HEK293T (cell line): ENCODE measurements at regions not wholly inside any gene's neighbourhood (a gene's known extent, or its start where the extent isn't known, plus 50 kb on each side); places are given as distances from the start of the nearest gene placed in this dataset.

Experiments used
- BHLHE40 ChIP-seq: fragments of 450-650 bp; IDR thresholded peaks from 2 replicates; pipeline ENCODE4 v1.6.1; 2016; ENCODE audit warnings: mild to moderate bottlenecking, moderate library complexity, borderline replicate concordance
- ELF4 ChIP-seq: fragments of 450-650 bp; IDR thresholded peaks from 2 replicates; pipeline ENCODE4 v1.6.1; 2017; ENCODE audit warnings: antibody characterized with exemption
- FOXA1 ChIP-seq: fragments of 450-650 bp; IDR thresholded peaks from 2 replicates; pipeline ENCODE4 v1.6.1; 2016; ENCODE audit warnings: mild to moderate bottlenecking
- FOXK2 ChIP-seq: fragments of 450-650 bp; IDR thresholded peaks from 2 replicates; pipeline ENCODE4 v1.6.1; 2016; ENCODE audit warnings: mild to moderate bottlenecking
- FOXM1 ChIP-seq: fragments of 450-650 bp; IDR thresholded peaks from 2 replicates; pipeline ENCODE4 v1.6.1; 2017; ENCODE audit warnings: mild to moderate bottlenecking, borderline replicate concordance
- L3MBTL2 ChIP-seq: fragments of 450-650 bp; conservative IDR thresholded peaks from 2 replicates; pipeline ENCODE4 v1.6.1; 2016; ENCODE audit warnings: mild to moderate bottlenecking
- LEF1 ChIP-seq: fragments of 450-650 bp; IDR thresholded peaks from 2 replicates; pipeline ENCODE4 v1.6.1; 2017; ENCODE audit warnings: mild to moderate bottlenecking, borderline replicate concordance
- NFRKB ChIP-seq: fragments of 450-650 bp; IDR thresholded peaks from 2 replicates; pipeline ENCODE4 v1.6.1; 2016; ENCODE audit warnings: mild to moderate bottlenecking, moderate library complexity
- SP1 ChIP-seq: fragments of 450-650 bp; IDR thresholded peaks from 2 replicates; pipeline ENCODE4 v1.6.1; 2017
- SUZ12 ChIP-seq: fragments of 450-650 bp; IDR thresholded peaks from 2 replicates; pipeline ENCODE4 v1.6.1; 2016; ENCODE audit warnings: mild to moderate bottlenecking
- TARDBP ChIP-seq: fragments of 450-650 bp; IDR thresholded peaks from 2 replicates; pipeline ENCODE4 v1.6.1; 2016
- ZNF384 ChIP-seq: fragments of 450-650 bp; IDR thresholded peaks from 2 replicates; pipeline ENCODE4 v1.6.1; 2016

DNA sequence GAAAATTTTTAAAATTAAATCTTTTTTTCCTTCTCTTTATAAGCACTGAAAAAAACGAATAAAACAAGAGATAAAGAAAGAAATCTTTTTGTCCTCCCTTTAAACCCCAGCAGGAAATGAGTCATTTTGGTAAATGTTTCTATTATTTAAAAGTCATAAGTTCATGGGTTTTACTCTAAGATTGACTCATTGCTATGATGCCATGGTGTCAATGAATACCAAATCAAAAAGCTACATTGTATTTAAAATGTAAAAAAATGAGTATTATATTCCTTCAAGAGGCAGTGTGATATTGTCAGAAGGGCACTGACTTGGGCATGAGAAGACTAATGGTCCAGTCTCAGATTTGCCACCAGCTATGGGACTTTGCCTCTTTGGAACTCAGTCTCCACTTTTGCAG, 303.4 kb upstream of the DNAJC19 start:
- TF ChIP-seq ZNF384 (no peak), FOXA1 (no peak), SP1 (no peak), FOXK2 (no peak), FOXM1 (no peak), ELF4 (no peak), L3MBTL2 (no peak), TARDBP (no peak), LEF1 (no peak), SUZ12 (no peak), BHLHE40 (no peak), NFRKB (no peak)
